T-helper 2 cell (primary cell): ENCODE measurements at regions not wholly inside any gene's neighbourhood (a gene's known extent, or its start where the extent isn't known, plus 50 kb on each side); places are given as distances from the start of the nearest gene placed in this dataset.

ENCODE experiments used
- DNase-seq, 5 experiments: peaks; one replicate each; pipeline versions ENCODE4 v3.0.0 to v3.0.0-alpha.2; 2012 to 2022

- DNase-seq = no peak
Observed at GRCh38 chr10:107733328-107734130, 569.0 kb upstream of the SORCS1 start.

- DNase-seq = peak in 1 of 5 experiments; percentile 5
Observed at GRCh38 chr10:107732045-107732444, 567.5 kb upstream of the SORCS1 start.

- DNase-seq = no peak
Observed at GRCh38 chr10:107728807-107729206, 564.3 kb upstream of the SORCS1 start.

GRCh38 chr10:107727767-107728317 is 563.3 kb upstream of the SORCS1 start:
- no peak for DNase-seq

GRCh38 chr10:107718864-107719263 is 554.4 kb upstream of the SORCS1 start:
- no peak for DNase-seq

- no peak for DNase-seq
Observed at GRCh38 chr10:107717046-107717445, 552.5 kb upstream of the SORCS1 start.

- DNase-seq = no peak
Observed at GRCh38 chr10:107715565-107715964, 551.1 kb upstream of the SORCS1 start.

- no peak for DNase-seq
Observed at GRCh38 chr10:107708981-107709380, 544.5 kb upstream of the SORCS1 start.

- DNase-seq = no peak
Observed at GRCh38 chr10:107706096-107706725, 541.7 kb upstream of the SORCS1 start.

GRCh38 chr10:107701943-107702342 is 537.4 kb upstream of the SORCS1 start:
- DNase-seq = no peak

- DNase-seq = no peak
Observed at GRCh38 chr10:107692072-107692471, 527.6 kb upstream of the SORCS1 start.

GRCh38 chr10:107689323-107689722 is 524.8 kb upstream of the SORCS1 start:
- no peak for DNase-seq

- DNase-seq = no peak
Observed at GRCh38 chr10:107687701-107688100, 523.2 kb upstream of the SORCS1 start.

GRCh38 chr10:107686095-107686494 is 521.6 kb upstream of the SORCS1 start:
- DNase-seq = no peak

GRCh38 chr10:107671960-107672359 is 507.5 kb upstream of the SORCS1 start:
- DNase-seq = no peak

GRCh38 chr10:107666214-107666613 is 501.7 kb upstream of the SORCS1 start:
- no peak for DNase-seq

GRCh38 chr10:107665459-107665858 is 501.0 kb upstream of the SORCS1 start:
- no peak for DNase-seq

GRCh38 chr10:107657851-107658250 is 493.3 kb upstream of the SORCS1 start:
- no peak for DNase-seq

- DNase-seq = no peak
Observed at GRCh38 chr10:107656932-107657331, 492.4 kb upstream of the SORCS1 start.

- peak in 1 of 5 experiments; percentile 32 for DNase-seq
Observed at GRCh38 chr10:107653832-107654287, 489.4 kb upstream of the SORCS1 start.

- DNase-seq = no peak
Observed at GRCh38 chr10:107650939-107651338, 486.4 kb upstream of the SORCS1 start.

- DNase-seq = no peak
Observed at GRCh38 chr10:107649249-107649648, 484.7 kb upstream of the SORCS1 start.

GRCh38 chr10:107647462-107647861 is 483.0 kb upstream of the SORCS1 start:
- DNase-seq = no peak

- no peak for DNase-seq
Observed at GRCh38 chr10:107631876-107632275, 467.4 kb upstream of the SORCS1 start.
